GM12892 (cell line): ENCODE measurements at regions not wholly inside any gene's neighbourhood (a gene's known extent, or its start where the extent isn't known, plus 50 kb on each side); places are given as distances from the start of the nearest gene placed in this dataset.

Experiments used
- POLR2A ChIP-seq: IDR thresholded peaks from 2 replicates; pipeline ENCODE4 v1.6.1; 2011; ENCODE audit warnings: low read depth, low read length, control low read depth
- POLR2AphosphoS5 ChIP-seq: IDR thresholded peaks from 2 replicates; pipeline ENCODE4 v1.6.1; 2011; ENCODE audit warnings: low read depth, low read length, control low read depth

GRCh38 chr6:115666997-115667396 is 393.7 kb downstream of the FRK start:
- TF ChIP-seq POLR2A: no peak
- no peak for TF ChIP-seq POLR2AphosphoS5
